DND-41 (cell line): ENCODE measurements at regions not wholly inside any gene's neighbourhood (a gene's known extent, or its start where the extent isn't known, plus 50 kb on each side); places are given as distances from the start of the nearest gene placed in this dataset.

Source experiments
- ATAC-seq: fragments of 200-7000 bp; cut with Tn5 transposase; 3 replicates; pipeline ENCODE4 v1.9.1; 2021; ENCODE audit warnings: low read depth; ENCODE audit not compliant: insufficient read depth
- DNase-seq: peaks from one replicate; pipeline ENCODE4 v3.0.0-alpha.2; 2020
- H2AFZ ChIP-seq: 2 replicates; pipeline ENCODE4 v1.6.0; 2012; ENCODE audit warnings: low read depth, low read length
- H3K27ac ChIP-seq: 2 replicates; pipeline ENCODE4 v1.5.1; 2012; ENCODE audit warnings: low read length, inconsistent platforms
- H3K27me3 ChIP-seq: fragments of 200-600 bp; sonication (generic); 2 replicates; pipeline ENCODE4 v1.6.0; 2012; ENCODE audit warnings: low read length, mild to moderate bottlenecking, inconsistent platforms; ENCODE audit not compliant: insufficient read depth, poor library complexity
- H3K36me3 ChIP-seq: 2 replicates; pipeline ENCODE4 v1.5.1; 2012; ENCODE audit warnings: low read length, inconsistent platforms; ENCODE audit not compliant: insufficient read depth
- H3K4me1 ChIP-seq: 2 replicates; pipeline ENCODE4 v1.5.1; 2012; ENCODE audit warnings: mild to moderate bottlenecking, low read length; ENCODE audit not compliant: insufficient read depth
- H3K4me2 ChIP-seq: 2 replicates; pipeline ENCODE4 v1.6.0; 2012; ENCODE audit warnings: mild to moderate bottlenecking, moderate library complexity, low read length, inconsistent platforms; ENCODE audit not compliant: insufficient read depth
- H3K4me3 ChIP-seq, 2 experiments: fragments of 200-600 bp in 1 of 2; shearing (Covaris generic) in 1 of 2; 2 replicates each; pipeline ENCODE4 v1.5.1; 2012 to 2016; ENCODE audit warnings: inconsistent platforms in 2 of 2, low read length in 2 of 2, mild to moderate bottlenecking in 2 of 2, low read depth in 1 of 2, moderate library complexity in 1 of 2
- H3K79me2 ChIP-seq: 2 replicates; pipeline ENCODE4 v1.6.0; 2012; ENCODE audit warnings: low read length, inconsistent platforms; ENCODE audit not compliant: insufficient read depth
- H3K9ac ChIP-seq: 2 replicates; pipeline ENCODE4 v1.6.0; 2012; ENCODE audit warnings: low read depth, mild to moderate bottlenecking, inconsistent platforms, low read length, moderate library complexity
- H3K9me3 ChIP-seq: 2 replicates; pipeline ENCODE4 v1.5.1; 2012; ENCODE audit warnings: low read length, moderate library complexity, mild to moderate bottlenecking, inconsistent platforms; ENCODE audit not compliant: insufficient read depth, severe bottlenecking
- H4K20me1 ChIP-seq: 2 replicates; pipeline ENCODE4 v1.6.0; 2012; ENCODE audit warnings: low read length; ENCODE audit not compliant: insufficient read depth
- CTCF ChIP-seq: IDR thresholded peaks from 2 replicates; pipeline ENCODE4 v1.5.1; 2012; ENCODE audit warnings: borderline replicate concordance, low read length, moderate library complexity, mild to moderate bottlenecking; ENCODE audit not compliant: poor library complexity, severe bottlenecking; ENCODE audit errors: extremely low read depth
- EZH2 ChIP-seq: IDR thresholded peaks from 3 replicates; pipeline ENCODE4 v1.6.1; 2012; ENCODE audit warnings: borderline replicate concordance, low read depth, mild to moderate bottlenecking, moderate library complexity, low read length, inconsistent platforms; ENCODE audit not compliant: severe bottlenecking

GRCh38 chr21:43355925-43356289, 71.0 kb downstream of the SIK1 start:
- H3K36me3 ChIP-seq, result no peaks in the 10 kb centered on the region
- TF ChIP-seq EZH2 (no peak), CTCF (no peak)
- no peaks in the 10 kb centered on the region for H4K20me1 ChIP-seq
- no peaks in the 10 kb centered on the region for H3K79me2 ChIP-seq
- H3K4me2 ChIP-seq, result no peak overlapping the region
- no peak for DNase-seq
- no peak overlapping the region for H3K27ac ChIP-seq
- no peaks in the 10 kb centered on the region for H3K27me3 ChIP-seq
- no peak for ATAC-seq
- H2AFZ ChIP-seq, result no peak overlapping the region
- H3K9me3 ChIP-seq, result no peaks in the 10 kb centered on the region
- H3K9ac ChIP-seq, result no peak overlapping the region
- peaks cover 9% of the 10 kb centered on the region for H3K4me1 ChIP-seq
- H3K4me3 ChIP-seq, result no peak overlapping the region

- Histone ChIP-seq H3K27ac (no peak overlapping the region), H3K4me1 (peaks cover 4% of the 10 kb centered on the region), H3K9ac (no peak overlapping the region), H3K79me2 (no peaks in the 10 kb centered on the region), H3K9me3 (no peaks in the 10 kb centered on the region), H3K4me2 (no peak overlapping the region), H2AFZ (no peak overlapping the region), H3K36me3 (no peaks in the 10 kb centered on the region), H3K27me3 (no peaks in the 10 kb centered on the region), H4K20me1 (no peaks in the 10 kb centered on the region), H3K4me3 (no peak overlapping the region)
- no peak for DNase-seq
- no peak for ATAC-seq
- TF ChIP-seq CTCF (no peak), EZH2 (no peak)
Measured at GRCh38 chr21:43355266-43355924, 71.5 kb downstream of the SIK1 start.

GRCh38 chr21:43354666-43355065, 72.3 kb downstream of the SIK1 start:
- Histone ChIP-seq H3K4me2 (no peak overlapping the region), H3K9me3 (no peaks in the 10 kb centered on the region), H3K79me2 (no peaks in the 10 kb centered on the region), H3K27me3 (no peaks in the 10 kb centered on the region), H3K27ac (no peak overlapping the region), H3K9ac (no peak overlapping the region), H3K36me3 (no peaks in the 10 kb centered on the region), H3K4me1 (no peaks in the 10 kb centered on the region; the same call in 1 of the 2 replicates), H2AFZ (no peak overlapping the region), H3K4me3 (no peak overlapping the region), H4K20me1 (no peaks in the 10 kb centered on the region)
- TF ChIP-seq CTCF, result no peak
- TF ChIP-seq EZH2, result no peak
- DNase-seq (no peak), ATAC-seq (no peak)
